GM19351 (cell line): ENCODE measurements at regions not wholly inside any gene's neighbourhood (a gene's known extent, or its start where the extent isn't known, plus 50 kb on each side); places are given as distances from the start of the nearest gene placed in this dataset.

Source experiments
- ATAC-seq: cut with Tn5 transposase; IDR thresholded peaks from one replicate; pipeline ENCODE4 v1.9.1; 2021; ENCODE audit warnings: mild to moderate bottlenecking, moderate library complexity; ENCODE audit not compliant: unreplicated experiment

DNA sequence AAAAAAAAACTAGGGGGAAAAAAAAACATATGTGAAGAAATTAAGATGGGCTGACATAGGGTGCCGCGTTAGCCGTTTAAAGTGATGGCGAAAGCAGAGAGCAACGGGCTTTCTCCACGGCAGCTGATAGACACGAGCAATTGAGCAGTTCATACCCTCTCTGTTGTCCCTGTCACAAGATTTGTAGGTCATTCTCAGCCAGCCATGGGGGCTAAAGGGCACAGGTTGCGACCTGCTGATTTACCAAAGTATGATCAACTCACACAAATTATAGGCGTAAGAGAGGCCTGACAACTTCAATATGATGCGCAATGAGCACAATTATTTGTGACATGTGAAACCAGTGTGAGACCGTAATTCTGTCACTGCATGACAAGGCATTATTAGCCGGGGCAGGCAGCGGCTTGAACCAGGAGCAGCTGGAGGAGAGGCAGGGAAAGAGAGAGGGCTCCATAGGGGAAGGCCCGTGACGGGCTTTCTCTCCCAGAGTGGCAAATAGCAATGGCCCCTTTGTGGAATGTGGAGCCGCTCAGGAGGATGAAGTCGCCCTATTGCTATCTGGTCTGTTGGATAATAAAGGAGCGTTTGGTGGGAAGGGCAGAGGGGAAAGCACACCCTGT lies 195.1 kb upstream of the HABP2 start:
- ATAC-seq, result no peak

DNA sequence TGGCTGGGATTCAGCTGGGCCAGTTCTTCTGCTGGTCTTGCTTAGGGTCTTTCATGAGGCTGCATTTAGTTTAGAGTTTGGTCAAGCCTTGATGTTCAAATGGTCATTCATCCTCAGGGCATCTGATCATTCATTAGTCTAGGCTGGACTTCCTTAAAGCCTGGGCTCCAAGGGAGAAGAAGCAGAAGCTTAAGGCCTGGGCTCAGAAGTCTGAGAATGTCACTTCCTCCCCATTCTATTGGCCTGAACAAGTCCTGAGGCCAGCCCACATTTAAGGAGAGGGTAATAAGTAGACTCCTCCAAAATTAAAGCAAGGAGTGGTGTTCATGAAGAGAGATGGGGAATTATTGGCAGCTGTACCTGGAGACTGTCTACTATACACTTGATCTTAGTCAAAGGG lies 193.2 kb upstream of the HABP2 start:
- ATAC-seq, result no peak

DNA sequence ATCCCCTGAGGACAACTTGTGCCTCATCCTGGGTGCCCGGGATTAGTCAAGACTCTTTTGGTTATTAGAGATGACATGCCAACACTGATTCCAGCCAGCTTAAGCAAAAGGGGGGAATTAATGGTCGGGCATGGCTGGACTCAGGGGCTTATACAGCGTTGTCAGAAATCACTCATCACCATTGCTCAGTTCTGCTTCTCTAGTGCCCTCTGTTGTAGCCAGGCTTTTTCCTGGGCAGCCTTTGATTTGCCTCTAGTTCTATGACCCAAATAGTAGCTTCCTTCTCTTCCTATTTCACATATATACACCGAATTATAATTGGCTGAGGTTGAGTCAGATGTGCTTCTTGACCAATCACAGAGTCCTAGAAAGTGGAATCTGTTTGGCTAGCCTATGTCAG lies 192.0 kb upstream of the HABP2 start:
- ATAC-seq, result no peak

DNA sequence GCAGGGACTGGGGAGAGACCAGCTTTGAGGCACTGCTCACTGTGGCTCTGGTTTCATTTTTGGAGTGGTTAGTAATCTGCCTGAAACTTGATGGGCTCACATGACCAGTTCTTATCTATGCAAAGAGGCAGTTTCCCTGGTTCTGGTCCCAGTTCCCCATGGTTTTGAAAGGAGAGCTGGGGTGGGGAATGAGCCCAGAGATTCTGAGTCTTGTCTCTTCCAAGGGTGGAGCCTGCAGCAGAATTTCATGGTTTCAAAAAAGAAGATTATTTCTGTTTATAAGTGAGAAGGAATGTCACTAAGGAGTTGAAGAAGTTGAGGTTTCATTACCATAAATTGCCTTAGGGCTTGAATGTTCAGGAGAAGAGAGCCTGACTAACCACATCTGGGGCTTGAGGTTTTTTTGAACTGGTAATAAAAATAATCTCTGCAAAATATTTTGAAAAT lies 190.2 kb upstream of the HABP2 start:
- no peak for ATAC-seq

DNA sequence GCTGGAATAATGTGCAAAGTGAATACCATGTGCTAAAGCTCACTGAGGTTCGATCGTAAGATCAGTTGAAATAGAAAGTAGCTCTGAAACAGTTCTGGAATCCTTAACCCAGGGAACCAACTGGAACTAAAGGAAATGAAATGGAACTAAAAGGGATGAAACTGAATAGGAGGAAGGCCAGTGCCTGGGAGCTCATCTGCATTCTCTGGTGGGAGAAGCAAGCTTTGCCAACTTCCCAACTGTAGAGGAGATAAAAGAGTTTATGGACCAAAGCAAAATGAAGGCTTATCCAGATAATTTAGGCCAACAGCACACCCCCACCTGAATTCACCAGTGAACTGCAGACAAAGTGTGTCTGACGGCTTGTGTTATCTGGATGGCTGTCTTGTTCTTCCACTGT lies 188.6 kb upstream of the HABP2 start:
- no peak for ATAC-seq

DNA sequence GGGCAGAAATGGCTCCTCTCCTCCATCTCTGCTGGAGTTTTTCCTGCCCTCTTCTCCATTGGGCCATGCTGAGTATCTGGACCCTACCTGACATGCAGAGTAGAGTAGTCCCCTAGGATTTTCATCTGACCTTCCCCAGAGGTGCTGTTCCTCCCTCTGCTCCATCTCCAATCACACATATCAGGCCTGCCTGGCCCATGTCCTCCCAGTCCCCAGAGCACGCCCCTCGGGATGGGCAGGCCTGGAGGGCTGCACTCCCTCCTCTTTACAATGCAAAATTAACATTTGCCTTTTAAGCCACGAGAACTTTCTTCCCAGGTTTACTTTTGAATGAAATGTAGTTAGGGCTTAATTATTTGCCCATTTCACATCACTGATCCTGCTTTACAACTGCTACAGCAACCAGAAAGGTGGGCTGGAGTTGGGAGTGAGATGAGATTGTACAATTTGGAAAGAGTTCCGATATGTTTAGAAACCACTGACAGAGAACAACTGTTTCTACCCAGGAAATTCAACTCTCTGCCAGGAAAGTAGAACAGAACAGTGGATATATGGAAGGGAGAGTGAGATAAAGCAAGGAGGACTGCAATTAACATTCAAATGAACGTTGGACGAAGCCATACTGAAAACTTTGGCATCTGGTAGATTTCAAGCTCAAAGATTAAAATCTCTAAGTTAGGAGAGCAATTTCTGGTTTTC lies 184.0 kb upstream of the HABP2 start:
- no peak for ATAC-seq

DNA sequence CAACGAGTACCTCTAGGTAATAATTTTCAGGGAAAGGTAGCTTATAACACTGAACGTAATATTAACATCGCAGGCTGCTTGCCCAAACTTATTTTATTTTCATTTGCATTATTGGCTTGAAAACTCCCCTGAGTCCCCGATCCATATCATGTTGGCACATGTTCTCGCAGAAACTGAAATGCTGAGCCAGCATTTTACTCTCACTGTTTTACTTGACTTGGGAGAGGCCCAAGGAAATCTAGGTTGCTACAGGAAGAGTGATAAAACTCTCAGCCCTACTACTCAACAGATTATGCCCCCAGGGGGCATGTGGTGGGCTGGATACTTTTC lies 183.5 kb upstream of the HABP2 start:
- ATAC-seq, result no peak

DNA sequence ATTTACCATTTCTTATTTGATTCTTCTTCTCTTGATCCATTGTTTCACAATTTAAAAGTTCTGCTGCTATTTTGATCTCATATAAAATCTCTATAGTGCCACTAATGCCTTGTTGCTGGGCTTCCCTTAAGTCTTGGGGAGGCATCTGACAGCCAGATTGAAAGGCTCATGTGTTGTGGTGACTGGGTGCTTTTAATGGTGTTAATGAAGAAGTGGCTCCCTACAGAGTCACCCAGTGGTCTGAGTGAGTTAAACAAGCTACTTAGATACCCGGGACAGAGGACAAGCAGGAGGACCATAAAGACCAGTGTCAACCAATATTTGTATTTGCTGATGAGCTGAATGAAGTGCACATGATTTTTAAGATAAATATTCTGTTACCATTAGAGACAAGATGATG lies 176.4 kb upstream of the HABP2 start:
- ATAC-seq, result no peak

DNA sequence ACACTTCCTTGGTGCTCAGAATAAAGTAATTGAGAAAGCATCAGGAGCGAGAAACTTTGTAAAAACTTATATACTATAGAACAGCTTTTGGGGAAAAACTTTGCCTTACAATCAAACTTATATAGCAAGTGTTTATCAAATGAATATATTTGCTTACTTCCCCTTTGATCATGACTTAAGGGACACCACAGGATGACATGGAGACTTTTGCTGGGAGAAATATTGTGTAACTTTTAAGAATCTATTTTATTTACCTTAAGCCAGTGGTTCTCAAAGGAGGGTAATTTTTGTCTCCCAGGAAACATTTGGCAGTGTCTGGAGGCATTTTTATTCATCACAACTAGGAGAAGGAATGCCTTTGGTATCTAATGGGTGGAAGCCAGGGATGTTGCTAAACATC lies 173.8 kb upstream of the HABP2 start:
- ATAC-seq, result no peak

DNA sequence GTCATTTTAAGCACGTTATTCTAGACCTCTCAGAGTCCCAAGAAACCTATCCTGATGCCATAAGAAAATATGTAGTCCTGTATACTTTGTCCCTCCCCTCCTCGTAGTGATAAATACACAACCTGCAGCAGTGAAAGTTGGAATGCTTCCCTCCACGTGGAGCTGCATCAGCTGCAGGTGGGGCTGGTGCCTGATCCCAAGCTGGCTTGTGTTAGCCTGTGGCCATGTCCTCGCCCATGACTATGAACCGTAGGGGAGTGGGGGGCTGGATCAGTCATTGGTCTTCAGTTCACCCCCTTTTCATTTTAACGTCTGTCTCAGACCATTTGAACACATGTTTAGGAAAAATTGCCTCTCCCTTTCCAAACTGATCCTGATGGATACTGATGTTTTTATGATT lies 171.4 kb upstream of the HABP2 start:
- ATAC-seq, result no peak

DNA sequence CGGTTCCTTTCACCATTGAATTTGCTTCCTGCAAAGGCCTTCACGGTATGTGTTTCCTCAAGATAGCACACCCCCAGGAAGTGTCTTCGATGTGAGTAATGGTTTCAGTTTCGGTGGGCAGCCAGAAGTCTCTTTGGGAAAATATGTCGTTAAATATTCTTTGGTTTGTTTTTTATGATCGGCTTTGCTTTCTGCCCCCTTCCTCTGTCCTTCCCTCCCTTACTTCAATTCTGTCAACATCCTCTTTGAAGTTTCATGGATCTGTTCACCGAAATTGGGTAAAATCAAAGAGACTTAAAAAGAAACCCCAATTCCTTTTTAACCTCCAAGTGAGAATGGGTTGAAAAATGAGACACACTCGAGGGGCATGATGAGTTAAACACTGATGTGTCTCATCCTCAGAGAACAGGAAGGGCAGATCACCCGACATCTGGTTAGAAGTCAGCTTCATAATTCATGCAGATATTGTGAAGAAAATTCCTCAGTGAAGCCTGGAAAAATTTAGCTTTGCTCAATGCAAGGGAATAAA lies 170.8 kb upstream of the HABP2 start:
- ATAC-seq, result peak; percentile 63

DNA sequence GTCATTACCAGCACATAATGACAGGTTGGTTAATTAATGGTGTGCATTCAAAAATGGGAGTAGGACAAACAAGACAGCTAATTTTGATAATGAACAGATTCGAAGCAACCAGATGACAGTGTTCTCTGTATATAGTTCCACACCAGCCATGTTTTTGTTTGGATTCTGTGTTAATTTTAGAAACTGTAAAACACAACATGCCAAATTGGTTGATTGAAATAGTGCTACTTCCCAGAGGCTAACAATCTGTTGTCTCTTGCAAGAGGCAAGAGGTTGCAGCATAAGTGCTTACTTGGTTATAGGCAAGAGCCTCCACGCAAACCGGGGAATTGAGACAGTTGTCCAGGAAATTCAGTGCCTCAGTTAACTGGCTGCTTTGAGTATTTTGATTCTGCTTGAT lies 170.2 kb upstream of the HABP2 start:
- no peak for ATAC-seq

DNA sequence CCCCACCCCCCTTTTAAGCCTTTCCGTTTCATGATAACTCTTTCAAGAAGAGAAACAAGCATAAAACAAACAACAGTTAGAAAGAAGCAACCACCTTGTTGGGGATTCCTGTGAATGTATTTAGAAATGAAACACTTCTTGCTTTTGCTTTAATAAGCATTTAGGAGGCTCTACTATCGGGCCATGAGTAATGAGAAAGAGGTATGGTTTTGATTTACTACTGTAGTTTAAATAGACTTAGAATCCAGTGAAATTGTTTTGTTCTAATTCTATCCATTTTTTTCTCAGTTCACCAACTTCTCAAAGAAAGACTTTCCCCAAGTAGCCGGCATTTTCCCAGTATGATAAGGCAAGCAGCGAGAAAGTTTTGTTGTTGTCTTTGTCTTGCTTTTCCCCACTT lies 168.7 kb upstream of the HABP2 start:
- ATAC-seq, result no peak

DNA sequence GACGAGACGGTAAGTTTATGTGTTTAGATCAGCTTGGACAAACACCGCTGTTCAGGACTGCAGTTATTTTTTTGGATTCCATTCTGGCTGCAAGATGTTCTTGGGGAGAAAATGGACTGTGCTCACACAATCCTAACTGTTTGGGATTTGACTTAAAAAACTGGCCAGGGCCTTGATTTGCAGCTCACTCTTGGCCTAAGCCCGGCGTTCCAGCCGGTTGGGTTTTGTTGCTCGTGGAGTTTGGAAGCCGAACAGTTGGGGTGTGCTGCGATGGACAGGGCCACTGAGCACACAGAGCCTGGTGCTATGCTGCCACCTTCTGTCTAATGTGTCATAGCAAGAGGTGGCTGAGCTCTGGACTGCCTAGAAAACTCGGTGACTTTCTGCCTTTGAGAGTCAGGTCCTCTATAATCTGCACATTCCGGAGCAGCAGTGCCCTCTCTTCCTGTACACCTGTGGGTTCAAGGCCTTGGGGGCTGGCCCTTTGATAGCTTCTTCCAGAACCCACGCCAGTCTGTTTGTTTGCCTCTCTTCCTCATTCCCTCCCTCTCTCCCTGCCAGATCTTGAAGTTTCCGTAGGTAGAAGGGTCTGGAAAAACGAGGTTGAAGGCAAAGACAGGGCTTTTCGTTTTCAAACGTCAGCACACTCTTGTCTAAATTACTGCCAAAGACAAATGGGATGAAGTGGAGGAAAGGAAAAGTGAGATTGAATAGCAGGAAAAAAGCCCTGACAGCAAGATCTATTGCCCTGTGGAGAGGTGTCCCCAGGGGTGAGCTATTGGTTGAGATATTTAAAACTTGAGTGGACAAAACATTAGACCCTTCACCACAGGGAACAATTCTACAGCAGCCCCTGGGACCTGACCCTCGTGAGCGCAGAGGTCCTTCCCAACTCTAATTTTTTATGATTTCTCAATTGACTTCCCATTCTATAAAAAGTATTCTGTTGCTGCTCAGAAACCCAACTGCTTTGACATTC lies 167.5 kb upstream of the HABP2 start:
- ATAC-seq, result peak; percentile 91

DNA sequence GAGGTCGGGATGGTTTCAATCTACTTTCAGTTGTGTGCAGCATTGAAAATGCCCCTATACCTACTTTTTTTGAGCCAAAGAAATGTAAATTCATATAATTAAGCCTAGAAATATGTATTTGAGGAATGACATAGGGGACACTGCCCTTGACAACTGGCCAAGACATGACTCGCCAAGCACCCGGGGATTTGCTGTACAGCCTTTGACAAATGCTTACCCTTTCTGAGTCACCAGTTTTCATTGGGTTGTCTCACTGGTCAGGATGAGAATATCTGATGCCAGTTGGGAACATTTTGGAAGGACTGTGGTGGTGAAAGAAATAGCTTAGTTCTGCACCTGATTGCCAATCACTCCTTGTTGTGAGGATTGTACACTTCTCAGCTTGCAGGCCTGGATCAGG lies 166.8 kb upstream of the HABP2 start:
- ATAC-seq, result no peak

DNA sequence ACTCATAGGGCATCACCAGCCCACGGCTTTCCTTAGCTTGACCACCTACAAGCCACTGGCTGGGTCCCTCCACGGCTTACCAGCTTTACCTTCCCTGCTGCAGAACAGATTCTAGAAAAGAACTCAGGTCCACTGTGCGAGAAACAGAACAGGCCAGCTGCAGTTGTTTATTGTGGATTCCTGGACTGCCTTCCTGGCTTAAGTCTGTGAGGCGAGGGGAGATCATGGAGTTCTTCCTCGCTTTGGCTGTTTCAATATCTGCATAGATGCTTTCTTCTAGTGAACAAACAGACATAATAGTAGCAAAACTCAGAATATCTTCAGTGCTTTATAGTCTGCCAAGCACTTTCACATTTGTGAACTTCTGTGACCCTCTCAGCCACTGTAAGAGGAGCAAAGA lies 162.9 kb upstream of the HABP2 start:
- no peak for ATAC-seq

DNA sequence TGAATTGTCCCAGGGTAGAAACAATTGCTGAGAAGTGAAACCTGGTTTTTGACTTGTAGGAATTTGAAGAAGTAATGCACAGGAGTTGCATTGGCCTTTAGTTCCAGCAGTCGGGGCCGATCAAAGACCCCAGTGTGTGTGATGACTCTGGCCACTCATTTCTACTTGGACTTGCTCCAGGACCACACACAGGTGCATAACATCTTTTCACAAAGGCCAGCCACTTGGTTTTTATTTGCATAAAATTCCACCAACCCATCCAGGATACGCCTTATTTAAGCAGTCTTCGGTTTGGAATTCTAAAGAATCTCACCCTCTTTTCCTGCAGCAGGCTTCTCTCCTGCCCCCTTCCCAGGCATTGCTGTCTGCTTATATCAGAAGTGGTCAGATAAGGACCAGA lies 162.0 kb upstream of the HABP2 start:
- ATAC-seq, result no peak

DNA sequence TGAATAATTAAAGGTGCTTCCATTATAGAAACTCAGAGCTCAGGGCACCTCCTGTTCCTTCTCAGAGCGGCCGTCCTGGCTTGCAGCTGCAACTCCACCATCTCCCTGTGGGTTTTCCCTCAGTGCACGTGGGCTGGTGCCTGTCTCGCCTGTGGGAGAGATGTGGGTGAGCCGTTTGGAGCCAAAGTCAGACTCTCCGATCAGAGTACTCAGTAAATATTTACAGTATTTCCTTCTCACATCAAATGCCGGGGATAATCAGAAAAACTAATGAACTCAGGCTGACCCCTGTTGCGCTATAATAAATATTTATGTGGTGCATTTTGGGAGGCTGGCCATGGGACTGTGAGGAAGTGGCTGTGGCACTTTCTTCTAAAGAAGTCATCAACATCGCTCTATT lies 155.8 kb upstream of the HABP2 start:
- no peak for ATAC-seq

DNA sequence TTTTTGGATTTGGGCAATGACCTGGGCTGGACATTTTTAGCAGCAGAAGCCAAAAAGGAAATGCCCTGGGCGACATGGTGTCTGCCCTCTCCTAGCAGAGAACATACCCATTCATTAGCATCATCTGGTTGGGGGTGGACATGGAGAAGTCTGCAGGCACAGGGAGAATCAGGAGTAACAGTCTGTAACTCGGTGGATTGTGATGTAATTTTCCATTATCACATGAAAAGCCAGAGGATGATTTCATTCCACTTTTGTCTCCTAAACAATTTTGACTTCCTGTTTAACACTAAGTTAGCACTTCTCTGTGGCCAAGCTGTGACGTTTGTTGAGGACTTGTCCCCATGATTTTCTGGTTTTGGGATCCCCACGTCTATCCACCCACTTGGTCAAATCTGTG lies 153.8 kb upstream of the HABP2 start:
- no peak for ATAC-seq

DNA sequence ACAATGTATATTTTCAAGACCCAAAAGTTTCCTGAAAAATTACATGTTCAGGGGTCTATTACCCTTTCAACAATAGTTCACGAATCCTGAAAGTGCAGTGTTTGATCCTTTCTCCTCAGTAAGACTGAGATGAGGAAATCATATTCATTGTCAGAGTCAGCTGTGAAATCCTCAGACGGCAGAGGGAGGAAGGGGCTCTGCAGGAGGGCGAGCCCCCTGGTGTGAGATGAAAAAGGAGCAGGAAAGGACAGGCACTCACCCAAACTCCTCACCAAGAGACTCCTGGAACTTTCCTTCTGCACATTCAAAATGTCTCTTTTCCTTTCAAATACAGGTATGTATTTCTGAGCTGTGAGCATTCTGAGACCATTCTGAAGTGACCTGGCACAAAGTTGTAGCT lies 150.3 kb upstream of the HABP2 start:
- ATAC-seq, result no peak

DNA sequence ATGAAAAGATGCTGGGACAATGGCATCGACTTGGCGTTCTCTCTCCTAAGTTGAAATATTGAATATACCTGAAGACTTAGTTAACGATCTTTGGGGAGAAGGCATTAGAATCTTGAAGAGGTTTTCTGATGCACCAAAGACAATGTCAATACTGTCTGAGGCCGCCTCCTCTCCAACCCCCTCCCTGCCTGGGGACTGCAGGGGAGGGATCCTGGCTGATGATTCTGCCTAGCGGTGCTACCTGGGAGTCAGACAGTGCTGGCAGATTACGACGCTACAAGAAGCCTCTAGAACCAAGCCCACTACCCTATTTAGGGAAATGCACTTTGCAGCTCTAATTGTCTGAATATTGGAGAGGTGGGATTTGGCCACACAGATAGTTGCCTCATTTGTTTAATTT lies 145.6 kb upstream of the HABP2 start:
- ATAC-seq, result no peak

DNA sequence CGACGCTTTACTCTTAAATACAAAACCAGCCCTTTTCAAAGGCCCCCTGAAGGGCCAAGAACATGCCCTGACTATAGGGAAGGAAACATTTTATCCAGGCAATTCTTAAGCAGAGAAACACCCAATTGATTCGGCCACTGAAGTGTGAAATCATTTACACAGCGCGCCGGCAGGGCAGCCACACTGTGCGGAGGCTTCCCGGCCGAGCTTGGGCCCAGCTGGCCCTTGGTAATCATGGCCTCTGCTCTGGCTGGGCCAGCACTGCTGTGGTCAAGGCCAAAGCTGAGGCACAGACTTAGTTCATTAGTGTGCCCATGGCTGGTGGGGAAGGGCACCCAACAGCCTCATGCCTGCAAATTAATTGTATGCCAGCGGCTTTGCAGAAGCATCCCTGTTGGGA lies 143.7 kb upstream of the HABP2 start:
- ATAC-seq, result no peak
